GM23338 (cell line): ENCODE measurements at regions not wholly inside any gene's neighbourhood (a gene's known extent, or its start where the extent isn't known, plus 50 kb on each side); places are given as distances from the start of the nearest gene placed in this dataset.

Source experiments
- ATAC-seq: fragments of 200-7000 bp; cut with Tn5 transposase; 3 replicates; pipeline ENCODE4 v1.9.1; 2020
- DNase-seq: peaks from one replicate; pipeline ENCODE4 v3.0.0-alpha.2; 2015; ENCODE audit warnings: low spot score
- H2AFZ ChIP-seq: fragments of 200-600 bp; sonication (generic); 2 replicates; pipeline ENCODE4 v1.8.0; 2016; ENCODE audit warnings: antibody characterized with exemption, mild to moderate bottlenecking, moderate library complexity
- H3F3A ChIP-seq: fragments of 200-600 bp; sonication (generic); replicated peaks from 2 replicates; pipeline ENCODE4 v1.8.0; 2017; ENCODE audit warnings: antibody characterized with exemption, mixed run types, low read depth
- H3K27ac ChIP-seq: fragments of 200-600 bp; sonication (generic); 2 replicates; pipeline ENCODE4 v1.6.1; 2016; ENCODE audit warnings: low read depth
- H3K27me3 ChIP-seq: fragments of 200-600 bp; sonication (generic); 2 replicates; pipeline ENCODE4 v1.8.0; 2016; ENCODE audit warnings: mild to moderate bottlenecking, mixed run types, moderate library complexity; ENCODE audit not compliant: insufficient read depth
- H3K36me3 ChIP-seq: fragments of 200-600 bp; sonication (generic); 2 replicates; pipeline ENCODE4 v1.8.0; 2016; ENCODE audit warnings: mild to moderate bottlenecking; ENCODE audit not compliant: insufficient read depth
- H3K4me1 ChIP-seq: fragments of 200-600 bp; sonication (generic); 2 replicates; pipeline ENCODE4 v1.8.0; 2016; ENCODE audit warnings: mild to moderate bottlenecking, moderate library complexity; ENCODE audit not compliant: insufficient read depth
- H3K4me2 ChIP-seq: fragments of 200-600 bp; sonication (generic); 2 replicates; pipeline ENCODE4 v1.7.1; 2017; ENCODE audit warnings: mixed run types
- H3K4me3 ChIP-seq: fragments of 200-600 bp; sonication (generic); 2 replicates; pipeline ENCODE4 v1.6.1; 2016; ENCODE audit warnings: mixed run types
- H3K79me2 ChIP-seq: fragments of 200-600 bp; sonication (generic); replicated peaks from 2 replicates; pipeline ENCODE4 v1.8.0; 2017; ENCODE audit warnings: mild to moderate bottlenecking; ENCODE audit not compliant: insufficient read depth
- H3K9me2 ChIP-seq: fragments of 200-600 bp; sonication (generic); 2 replicates; pipeline ENCODE4 v1.8.0; 2017; ENCODE audit not compliant: insufficient read depth
- H4K20me1 ChIP-seq: fragments of 200-600 bp; sonication (generic); replicated peaks from 2 replicates; pipeline ENCODE4 v1.8.0; 2017; ENCODE audit warnings: mild to moderate bottlenecking; ENCODE audit not compliant: insufficient read depth
- H3K27ac Mint-ChIP-seq: 2 replicates; pipeline ENCODE4 v1.8.0; 2020; ENCODE audit warnings: inconsistent platforms, mild to moderate bottlenecking, moderate library complexity, mixed read lengths
- H3K27me3 Mint-ChIP-seq: 3 replicates; pipeline ENCODE4 v1.8.0; 2022; ENCODE audit warnings: low read depth, mild to moderate bottlenecking, moderate library complexity, mixed read lengths, inconsistent platforms; ENCODE audit not compliant: insufficient read depth, poor library complexity
- H3K36me3 Mint-ChIP-seq: 3 replicates; pipeline ENCODE4 v1.8.0; 2021; ENCODE audit warnings: low read depth, mild to moderate bottlenecking, inconsistent platforms, moderate library complexity, mixed read lengths
- H3K4me1 Mint-ChIP-seq: 3 replicates; pipeline ENCODE4 v1.8.0; 2020; ENCODE audit warnings: mild to moderate bottlenecking, inconsistent platforms, mixed read lengths
- H3K4me3 Mint-ChIP-seq: 3 replicates; pipeline ENCODE4 v1.8.0; 2021; ENCODE audit warnings: moderate library complexity, mild to moderate bottlenecking, inconsistent platforms, mixed read lengths
- H3K9me3 Mint-ChIP-seq: 3 replicates; pipeline ENCODE4 v1.8.0; 2020; ENCODE audit warnings: moderate library complexity, mild to moderate bottlenecking, inconsistent platforms, mixed read lengths
- CREB1 ChIP-seq: fragments of 250-450 bp; sonication (Bioruptor Pico); IDR thresholded peaks from 2 replicates; pipeline ENCODE4 v1.5.0; 2020; ENCODE audit warnings: low read depth, mild to moderate bottlenecking, moderate library complexity
- CTCF ChIP-seq, 2 experiments: fragments of 200-600 bp in 1 of 2; sonication (generic) in 1 of 2; conservative IDR thresholded peaks; 2 replicates each; pipeline versions ENCODE4 v1.5.1 to v1.6.1; 2016 to 2017; ENCODE audit warnings: antibody characterized with exemption in 2 of 2, low read depth in 2 of 2, mild to moderate bottlenecking in 2 of 2, moderate library complexity in 1 of 2
- ETS1 ChIP-seq: IDR thresholded peaks from 2 replicates; pipeline ENCODE4 v1.6.1; 2016; ENCODE audit warnings: antibody characterized with exemption
- EZH2 ChIP-seq: fragments of 200-600 bp; sonication (generic); IDR thresholded peaks from one replicate; pipeline ENCODE4 v1.8.0; 2017; ENCODE audit warnings: antibody characterized with exemption, mild to moderate bottlenecking, low read depth; ENCODE audit not compliant: unreplicated experiment
- EZH2phosphoT487 ChIP-seq: fragments of 200-600 bp; sonication (generic); IDR thresholded peaks from one replicate; pipeline ENCODE4 v1.8.1; 2018; ENCODE audit warnings: antibody characterized with exemption; ENCODE audit not compliant: unreplicated experiment
- JUNB ChIP-seq: IDR thresholded peaks from one replicate; pipeline ENCODE4 v1.6.1; 2016; ENCODE audit warnings: antibody characterized with exemption; ENCODE audit not compliant: unreplicated experiment
- NANOG ChIP-seq: IDR thresholded peaks from 2 replicates; pipeline ENCODE4 v1.6.1; 2016; ENCODE audit warnings: antibody characterized with exemption, borderline replicate concordance
- POLR2AphosphoS5 ChIP-seq: IDR thresholded peaks from 2 replicates; pipeline ENCODE4 v1.6.1; 2016; ENCODE audit warnings: antibody characterized with exemption, low read depth
- REST ChIP-seq: IDR thresholded peaks from one replicate; pipeline ENCODE4 v1.6.1; 2018; ENCODE audit warnings: antibody characterized with exemption; ENCODE audit not compliant: unreplicated experiment
- STAT1 ChIP-seq: IDR thresholded peaks from one replicate; pipeline ENCODE4 v1.6.1; 2016; ENCODE audit warnings: antibody characterized with exemption; ENCODE audit not compliant: unreplicated experiment
- ZNF114 ChIP-seq: fragments of 250-450 bp; sonication (Bioruptor Pico); IDR thresholded peaks from 2 replicates; pipeline ENCODE4 v1.5.0; 2020; ENCODE audit warnings: mild to moderate bottlenecking, moderate library complexity
- ZNF331 ChIP-seq: fragments of 250-450 bp; sonication (Bioruptor Pico); IDR thresholded peaks from 2 replicates; pipeline ENCODE4 v1.5.0; 2020; ENCODE audit warnings: low read depth, mild to moderate bottlenecking, moderate library complexity
- ZNF462 ChIP-seq: fragments of 250-450 bp; sonication (Bioruptor Pico); IDR thresholded peaks from 2 replicates; pipeline ENCODE4 v1.5.0; 2020; ENCODE audit warnings: mild to moderate bottlenecking, moderate library complexity

- no peak for ATAC-seq
- H4K20me1 ChIP-seq, result no peaks in the 10 kb centered on the region
- H2AFZ ChIP-seq, result no peak overlapping the region
- Mint-ChIP-seq H3K36me3 (peaks cover 7% of the 10 kb centered on the region; the same call in 2 of the 3 replicates), H3K9me3 (peaks cover 6% of the 10 kb centered on the region; the same call in 1 of the 3 replicates), H3K27ac (no peak overlapping the region), H3K4me1 (no peaks in the 10 kb centered on the region), H3K27me3 (no peaks in the 10 kb centered on the region), H3K4me3 (no peak overlapping the region)
- H3K4me2 ChIP-seq, result no peak overlapping the region
- H3K79me2 ChIP-seq, result no peaks in the 10 kb centered on the region
- H3K4me1 ChIP-seq, result no peaks in the 10 kb centered on the region
- H3K9me2 ChIP-seq, result no peaks in the 10 kb centered on the region
- H3K4me3 ChIP-seq, result no peak overlapping the region
- no peaks in the 10 kb centered on the region for H3K36me3 ChIP-seq
- DNase-seq, result no peak
- TF ChIP-seq CREB1 (CRISPR knock-in tag), result no peak
- no peak for TF ChIP-seq ZNF331
- TF ChIP-seq NANOG, result no peak
- no peak for TF ChIP-seq REST
- TF ChIP-seq STAT1, result no peak
- TF ChIP-seq ZNF462 (CRISPR knock-in tag), result no peak
- no peak for TF ChIP-seq EZH2
- no peak for TF ChIP-seq EZH2phosphoT487
- no peak for TF ChIP-seq ETS1
- no peak for TF ChIP-seq CTCF (conservative IDR thresholded peaks at IDR 0.05; ENCODE audit: low read depth in 2 of 2)
- no peak for TF ChIP-seq ZNF114 (CRISPR knock-in tag)
- TF ChIP-seq JUNB, result no peak
- no peak for TF ChIP-seq POLR2AphosphoS5
- no peaks in the 10 kb centered on the region for H3F3A ChIP-seq
- H3K27me3 ChIP-seq, result no peaks in the 10 kb centered on the region
- no peak overlapping the region for H3K27ac ChIP-seq
These were observed 129.9 kb upstream of the CHST9 start for GRCh38 chr18:27314996-27315395.
